ENCODE measurements at regions not wholly inside any gene's neighbourhood (a gene's known extent, or its start where the extent isn't known, plus 50 kb on each side); places are given as distances from the start of the nearest gene placed in this dataset.

GRCh38 chr5:43854697-43855292 is 251.8 kb downstream of the NNT start:
- Histone ChIP-seq H3K9me3 (no peaks in the 10 kb centered on the region), H3K27me3 (no peaks in the 10 kb centered on the region), H3K27ac (no peak overlapping the region), H3K4me3 (no peak overlapping the region), H3K4me1 (no peaks in the 10 kb centered on the region), H3K36me3 (no peaks in the 10 kb centered on the region)
- no peak for TF ChIP-seq CTCF (IDR thresholded peaks at IDR 0.05)
- intact Hi-C loops (cut with DNase I; ENCODE audit: low total_unique reads): no loop called here
- no peak for DNase-seq

- H3K36me3 ChIP-seq: no peaks in the 10 kb centered on the region
- no peak for TF ChIP-seq CTCF (IDR thresholded peaks at IDR 0.05)
- no peaks in the 10 kb centered on the region for H3K9me3 ChIP-seq
- DNase-seq: no peak
- H3K27ac ChIP-seq: no peak overlapping the region
- no peaks in the 10 kb centered on the region for H3K4me1 ChIP-seq
- H3K27me3 ChIP-seq: no peaks in the 10 kb centered on the region
- intact Hi-C loops (cut with DNase I; ENCODE audit: low total_unique reads): no loop called here
- H3K4me3 ChIP-seq: no peak overlapping the region
Measured at GRCh38 chr5:43852279-43852678, 249.3 kb downstream of the NNT start.

GRCh38 chr5:43851741-43852140 is 248.8 kb downstream of the NNT start:
- H3K36me3 ChIP-seq: no peaks in the 10 kb centered on the region
- H3K27ac ChIP-seq: no peak overlapping the region
- DNase-seq: no peak
- no peaks in the 10 kb centered on the region for H3K4me1 ChIP-seq
- intact Hi-C loops (cut with DNase I; ENCODE audit: low total_unique reads): no loop called here
- no peak overlapping the region for H3K4me3 ChIP-seq
- no peaks in the 10 kb centered on the region for H3K9me3 ChIP-seq
- no peaks in the 10 kb centered on the region for H3K27me3 ChIP-seq
- no peak for TF ChIP-seq CTCF (IDR thresholded peaks at IDR 0.05)

- no peak for DNase-seq
- TF ChIP-seq CTCF (IDR thresholded peaks at IDR 0.05): no peak
Measured at GRCh38 chr5:43840424-43841125, 237.6 kb downstream of the NNT start.

GRCh38 chr5:43839218-43839617 is 236.2 kb downstream of the NNT start:
- no peak overlapping the region for H3K27ac ChIP-seq
- H3K4me3 ChIP-seq: no peak overlapping the region
- no peaks in the 10 kb centered on the region for H3K9me3 ChIP-seq
- H3K4me1 ChIP-seq: peaks cover 0 to 10% (median 0%) of the 10 kb centered on the region in 4 donors
- intact Hi-C loops (cut with DNase I; ENCODE audit: low total_unique reads): no loop called here
- H3K27me3 ChIP-seq: no peaks in the 10 kb centered on the region
- TF ChIP-seq CTCF (IDR thresholded peaks at IDR 0.05): no peak
- no peaks in the 10 kb centered on the region for H3K36me3 ChIP-seq
- no peak for DNase-seq

More at GRCh38 chr5:43840424-43841125, 237.6 kb downstream of the NNT start:
- no peaks in the 10 kb centered on the region for H3K27me3 ChIP-seq
- peaks cover 0 to 10% (median 0%) of the 10 kb centered on the region in 4 donors for H3K4me1 ChIP-seq
- H3K36me3 ChIP-seq: no peaks in the 10 kb centered on the region
- H3K27ac ChIP-seq: no peak overlapping the region
- H3K9me3 ChIP-seq: no peaks in the 10 kb centered on the region
- H3K4me3 ChIP-seq: no peak overlapping the region
- intact Hi-C loops (cut with DNase I; ENCODE audit: low total_unique reads): no loop called here

Data from tibial artery (tissue), 4 donors.